ENCODE measurements at regions not wholly inside any gene's neighbourhood (a gene's known extent, or its start where the extent isn't known, plus 50 kb on each side); places are given as distances from the start of the nearest gene placed in this dataset.

GRCh38 chr6:165988757-165989456 lies 178.7 kb downstream of the TBXT start:
- H2AK5ac ChIP-seq (ENCODE audit: low read depth, low read length), result peak overlapping the region; percentile 25; the same call in 1 of the 2 replicates
- H3K27me3 ChIP-seq (ENCODE audit: control insufficient read depth, insufficient read depth, low read length), result no peaks in the 10 kb centered on the region
- H2BK20ac ChIP-seq (ENCODE audit: low read depth, low read length), result peak overlapping the region; percentile 49; the same call in 1 of the 2 replicates
- ATAC-seq (ENCODE audit: low read depth) (peak; percentile 6), DNase-seq (no peak)
- H2BK5ac ChIP-seq (ENCODE audit: low read depth, low read length, poor library complexity, severe bottlenecking), result peak overlapping the region; percentile 54
- peak overlapping the region; percentile 71 for H3K9ac ChIP-seq (ENCODE audit: low read depth, low read length)
- WGBS, 2 experiments (ENCODE audit: extremely low coverage in 2 of 2, insufficient read length in 1 of 2), result 4% methylated on average over 10 of the region's 43 CpGs; no CpG with 5 or more reads in 1 of the 2 experiments
- no peak overlapping the region for H2AK9ac ChIP-seq (replicated peaks; ENCODE audit: low read depth, low read length, poor library complexity)
- H3K18ac ChIP-seq (ENCODE audit: low read depth, low read length), result peak overlapping the region; percentile 94
- H3K79me1 ChIP-seq (ENCODE audit: low read depth in 1 of 2, low read length in 2 of 2), result peaks cover 0 to 8% of the 10 kb centered on the region in 2 experiments; a peak in 1 of 4 replicates
- H4K91ac ChIP-seq (ENCODE audit: insufficient read depth, low read depth, low read length), result peak overlapping the region; percentile 79; the same call in 1 of the 2 replicates
- H2AFZ ChIP-seq (replicated peaks; ENCODE audit: low read length, poor library complexity), result peak overlapping the region; percentile 83
- no peaks in the 10 kb centered on the region for H3K9me1 ChIP-seq (ENCODE audit: insufficient read depth, low read length)
- POLR2A ChIA-PET (ENCODE audit: unreplicated experiment), result no interaction called here
- peak overlapping the region; percentile 39 for H3K4me3 ChIP-seq (ENCODE audit: insufficient read depth, low read depth, low read length)
- H2BK120ac ChIP-seq (ENCODE audit: low read depth, low read length), result no peak overlapping the region
- in situ Hi-C loops (cut with MboI; ENCODE audit: low sequenced_read_pairs) (loop anchor here (5.0 kb wide), 1 partner anchor 108 kb away; no protein-coding TSS in a partner anchor), intact Hi-C loops (cut with micrococcal nuclease) (loop anchor here (1.0 to 5.0 kb wide), 4 partner anchors 17 to 109 kb away; no protein-coding TSS in a partner anchor), dilution Hi-C loops (cut with HindIII; ENCODE audit: low sequenced_read_pairs, unreplicated experiment) (no loop called here)
- TF ChIP-seq SMC3 (IDR thresholded peaks at IDR 0.05; ENCODE audit: low read depth, low read length), result no peak
- peak; percentile 41; the same call in 1 of the 2 replicates for TF ChIP-seq POLR2A (IDR thresholded peaks at IDR 0.05; ENCODE audit: low read depth, low read length)
- TF ChIP-seq RAD21 (IDR thresholded peaks at IDR 0.05; ENCODE audit: low read length), result no peak
- TF ChIP-seq CEBPB (IDR thresholded peaks at IDR 0.05; ENCODE audit: low read depth, low read length), result peak; percentile 50; the same call in 1 of the 2 replicates
- H4K20me1 ChIP-seq (ENCODE audit: insufficient read depth, low read length), result no peaks in the 10 kb centered on the region; the same call in 1 of the 2 replicates
- H3K56ac ChIP-seq (ENCODE audit: extremely low read depth, insufficient read depth, low read length), result no peak overlapping the region; the same call in 1 of the 2 replicates
- H4K8ac ChIP-seq (ENCODE audit: low read depth in 2 of 2, low read length in 2 of 2), result peak overlapping the region; percentile 15 to 88
- no TSS peak for BruUV-seq (replicated peaks)
- H3K36me3 ChIP-seq (ENCODE audit: control insufficient read depth, insufficient read depth, low read length), result peaks cover 3% of the 10 kb centered on the region; the same call in 1 of the 2 replicates
- H3K4me1 ChIP-seq (ENCODE audit: control insufficient read depth, insufficient read depth, low read length), result peaks cover 10% of the 10 kb centered on the region
- 0 out of 2 replicates have a peak overlapping the region, but pooled peaks have one; percentile 11 for H3K23ac ChIP-seq (ENCODE audit: low read depth, low read length)
- CTCF ChIA-PET, result no interaction called here
- H3K4me2 ChIP-seq (ENCODE audit: low read depth, low read length), result peak overlapping the region; percentile 94
- H3K14ac ChIP-seq (replicated peaks; ENCODE audit: low read depth, low read length), result no peak overlapping the region
- H2BK15ac ChIP-seq (ENCODE audit: low read depth, low read length), result no peak overlapping the region
- no peaks in the 10 kb centered on the region for H3K9me3 ChIP-seq (ENCODE audit: control insufficient read depth, insufficient read depth, low read length)
- no peak overlapping the region for H3K4ac ChIP-seq (ENCODE audit: low read depth, low read length)
- H4K5ac ChIP-seq (ENCODE audit: low read depth, low read length), result peak overlapping the region; percentile 88
- H3K27ac ChIP-seq (ENCODE audit: insufficient read depth, low read length), result peak overlapping the region; percentile 60
